ENCODE measurements at regions not wholly inside any gene's neighbourhood (a gene's known extent, or its start where the extent isn't known, plus 50 kb on each side); places are given as distances from the start of the nearest gene placed in this dataset.
"Not testable (repeated sequence)": the region's sequence is repeated elsewhere in the genome, so short reads cannot be mapped to it uniquely, and the experiment has no call there.

DNA sequence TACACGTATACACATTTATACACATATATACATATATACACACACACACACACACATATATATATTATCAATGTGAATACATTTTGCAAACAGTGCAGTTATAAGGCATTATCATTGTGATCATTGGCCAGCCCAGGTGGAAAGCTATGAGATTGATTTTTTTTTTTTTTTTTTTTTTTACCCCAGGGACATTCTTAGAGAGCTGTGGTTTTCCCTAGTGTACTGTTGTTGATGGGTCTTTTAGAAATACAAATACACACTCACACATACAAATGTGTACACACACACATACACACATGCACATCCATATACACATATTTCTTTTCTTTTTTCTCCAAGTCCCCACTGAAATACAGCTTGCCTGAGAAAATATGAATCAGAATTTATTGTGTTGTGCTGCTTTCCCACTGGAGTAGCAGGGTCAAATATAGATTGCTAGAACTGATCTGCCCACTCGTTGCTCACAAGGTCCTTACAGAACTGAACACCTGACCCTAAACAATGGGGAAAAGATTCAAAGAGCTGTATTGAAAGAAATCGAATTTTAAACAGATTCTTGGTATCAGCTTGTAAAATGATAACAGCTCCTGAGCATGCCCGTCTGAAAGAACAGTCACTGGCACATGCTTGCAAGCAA lies 325.6 kb downstream of the OMA1 start:
- Mint-ChIP-seq H3K36me3 (ENCODE audit: unreplicated experiment) (no peaks in the 10 kb centered on the region), H3K9me3 (ENCODE audit: unreplicated experiment) (no peaks in the 10 kb centered on the region), H3K4me1 (ENCODE audit: unreplicated experiment) (no peaks in the 10 kb centered on the region), H3K27ac (ENCODE audit: unreplicated experiment) (no peak overlapping the region), H3K27me3 (ENCODE audit: unreplicated experiment) (no peaks in the 10 kb centered on the region), H3K4me3 (ENCODE audit: unreplicated experiment) (no peak overlapping the region)
- TF ChIP-seq CTCF (IDR thresholded peaks at IDR 0.05), result no peak
- no peak for DNase-seq (ENCODE audit: extremely low spot score, unreplicated experiment)

DNA sequence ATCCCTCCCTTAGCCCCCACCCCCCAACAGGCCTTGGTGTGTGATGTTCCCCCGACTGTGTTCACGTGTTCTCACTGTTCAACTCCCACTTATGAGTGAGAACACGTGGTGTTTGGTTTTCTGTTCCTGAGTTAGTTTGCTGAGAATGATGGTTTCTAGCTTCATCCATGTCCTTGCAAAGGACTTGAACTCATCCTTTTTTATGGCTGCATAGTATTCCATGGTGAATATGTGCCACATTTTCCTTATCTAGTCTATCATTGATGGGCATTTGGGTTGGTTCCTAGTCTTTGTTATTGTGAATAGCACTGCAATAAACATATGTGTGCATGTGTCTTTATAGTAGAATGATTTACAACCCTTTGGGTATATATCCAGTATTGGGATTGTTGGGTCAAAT lies 330.4 kb downstream of the OMA1 start:
- not testable (repeated sequence) for H3K4me1 Mint-ChIP-seq (ENCODE audit: unreplicated experiment); H3K4me3 Mint-ChIP-seq (ENCODE audit: unreplicated experiment); H3K9me3 Mint-ChIP-seq (ENCODE audit: unreplicated experiment); H3K36me3 Mint-ChIP-seq (ENCODE audit: unreplicated experiment); DNase-seq (ENCODE audit: extremely low spot score, unreplicated experiment); H3K27me3 Mint-ChIP-seq (ENCODE audit: unreplicated experiment); H3K27ac Mint-ChIP-seq (ENCODE audit: unreplicated experiment)

DNA sequence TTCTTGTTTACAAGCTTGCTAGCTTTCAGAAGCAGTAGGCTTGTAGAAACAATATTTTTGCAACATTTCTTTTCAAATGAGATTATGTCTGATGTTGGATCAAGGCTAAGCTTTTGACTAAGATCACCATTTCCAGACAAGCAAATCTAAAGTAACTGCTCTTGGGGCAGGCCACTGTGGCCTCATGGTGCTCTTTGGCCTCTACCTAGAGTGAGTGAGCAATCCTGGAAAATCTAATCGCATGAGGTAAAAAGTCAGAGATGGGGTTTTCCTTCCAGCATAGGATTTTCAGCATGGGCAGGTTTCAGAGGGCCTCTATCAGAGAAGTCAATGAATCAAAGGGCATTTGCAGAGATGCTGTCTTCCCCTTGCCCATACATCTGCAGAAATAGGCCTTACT lies 331.9 kb downstream of the OMA1 start:
- Mint-ChIP-seq H3K36me3 (ENCODE audit: unreplicated experiment) (no peaks in the 10 kb centered on the region), H3K27me3 (ENCODE audit: unreplicated experiment) (no peaks in the 10 kb centered on the region), H3K9me3 (ENCODE audit: unreplicated experiment) (no peaks in the 10 kb centered on the region), H3K4me1 (ENCODE audit: unreplicated experiment) (no peaks in the 10 kb centered on the region), H3K4me3 (ENCODE audit: unreplicated experiment) (no peak overlapping the region), H3K27ac (ENCODE audit: unreplicated experiment) (no peak overlapping the region)
- no peak for TF ChIP-seq CTCF (IDR thresholded peaks at IDR 0.05)
- no peak for DNase-seq (ENCODE audit: extremely low spot score, unreplicated experiment)

GRCh38 chr1:58211869-58212268 lies 334.7 kb downstream of the OMA1 start:
- no peaks in the 10 kb centered on the region for H3K27me3 Mint-ChIP-seq (ENCODE audit: unreplicated experiment)
- no peaks in the 10 kb centered on the region for H3K4me1 Mint-ChIP-seq (ENCODE audit: unreplicated experiment)
- H3K9me3 Mint-ChIP-seq (ENCODE audit: unreplicated experiment), result no peaks in the 10 kb centered on the region
- H3K36me3 Mint-ChIP-seq (ENCODE audit: unreplicated experiment), result no peaks in the 10 kb centered on the region
- TF ChIP-seq CTCF (IDR thresholded peaks at IDR 0.05), result no peak
- no peak overlapping the region for H3K27ac Mint-ChIP-seq (ENCODE audit: unreplicated experiment)
- H3K4me3 Mint-ChIP-seq (ENCODE audit: unreplicated experiment), result no peak overlapping the region
- no peak for DNase-seq (ENCODE audit: extremely low spot score, unreplicated experiment)

DNA sequence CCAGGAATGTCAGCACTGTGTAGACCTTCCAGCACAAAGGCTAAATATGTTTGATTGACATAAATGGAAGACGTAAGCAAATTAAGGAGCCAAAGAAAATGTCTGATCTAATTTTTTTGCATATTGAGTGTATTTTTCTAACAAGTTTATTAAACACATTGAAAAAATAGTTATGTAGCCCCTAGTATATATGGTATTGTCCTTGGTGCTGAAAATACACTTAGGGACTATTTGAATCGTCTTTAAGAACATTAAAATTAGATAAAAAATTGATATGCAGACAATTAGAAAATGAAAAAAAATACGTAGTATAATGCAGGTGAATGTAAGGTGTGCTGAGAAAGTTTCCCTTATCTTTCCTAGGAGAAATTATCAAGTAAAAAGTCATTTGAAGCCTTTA lies 337.0 kb downstream of the OMA1 start:
- Mint-ChIP-seq H3K4me3 (ENCODE audit: unreplicated experiment) (no peak overlapping the region), H3K4me1 (ENCODE audit: unreplicated experiment) (no peaks in the 10 kb centered on the region), H3K27me3 (ENCODE audit: unreplicated experiment) (no peaks in the 10 kb centered on the region), H3K27ac (ENCODE audit: unreplicated experiment) (no peak overlapping the region), H3K9me3 (ENCODE audit: unreplicated experiment) (no peaks in the 10 kb centered on the region), H3K36me3 (ENCODE audit: unreplicated experiment) (no peaks in the 10 kb centered on the region)
- no peak for TF ChIP-seq CTCF (IDR thresholded peaks at IDR 0.05)
- no peak for DNase-seq (ENCODE audit: extremely low spot score, unreplicated experiment)

GRCh38 chr1:58206749-58207148 lies 339.8 kb downstream of the OMA1 start:
- Mint-ChIP-seq H3K4me3 (ENCODE audit: unreplicated experiment) (no peak overlapping the region), H3K36me3 (ENCODE audit: unreplicated experiment) (no peaks in the 10 kb centered on the region), H3K27ac (ENCODE audit: unreplicated experiment) (no peak overlapping the region), H3K4me1 (ENCODE audit: unreplicated experiment) (no peaks in the 10 kb centered on the region), H3K9me3 (ENCODE audit: unreplicated experiment) (no peaks in the 10 kb centered on the region), H3K27me3 (ENCODE audit: unreplicated experiment) (no peaks in the 10 kb centered on the region)
- DNase-seq (ENCODE audit: extremely low spot score, unreplicated experiment), result no peak
- no peak for TF ChIP-seq CTCF (IDR thresholded peaks at IDR 0.05)

All from osteocyte (in vitro differentiated cells).